HCT116 (cell line): ENCODE measurements at regions not wholly inside any gene's neighbourhood (a gene's known extent, or its start where the extent isn't known, plus 50 kb on each side); places are given as distances from the start of the nearest gene placed in this dataset.

Source experiments
- ATAC-seq: fragments of 200-7000 bp; cut with Tn5 transposase; 2 replicates; pipeline ENCODE4 v1.9.1; 2020; ENCODE audit warnings: mild to moderate bottlenecking, moderate library complexity
- BruUV-seq: library from RNA; stranded (reverse); fragments of 400-500 nt; replicated peaks from 2 replicates; lab custom pipeline; 2021; lab: Mats Ljungman, UMichigan
- CTCF ChIA-PET: fragments of 300-600 bp; sonication (Branson Sonifier 250); formaldehyde crosslinking; loops from one replicate; lab custom pipeline; 2021; ENCODE audit warnings: antibody characterized with exemption; lab: Charles Lee
- POLR2A ChIA-PET: fragments of 300-600, 350-600 bp; sonication (Branson Sonifier 250); formaldehyde crosslinking; loops from one replicate; lab custom pipeline; 2021; ENCODE audit warnings: antibody characterized with exemption; lab: Charles Lee
- RAD21 ChIA-PET, 2 experiments: fragments of 300-600 bp; sonication (Branson Sonifier 250); formaldehyde crosslinking; loops; one replicate each; lab custom pipeline; 2023; ENCODE audit warnings: low total read pairs in 2 of 2; ENCODE audit not compliant: uncharacterized antibody in 2 of 2, unreplicated experiment in 2 of 2, low non-redundant PET in 1 of 2; lab: Charles Lee
- DNase-seq: peaks from one replicate; pipeline ENCODE4 v3.0.0-alpha.2; 2010; ENCODE audit warnings: low read depth, low spot score
- H2AFZ ChIP-seq: fragments of 200-600 bp; shearing (Covaris generic), sonication (generic); 2 replicates; pipeline ENCODE4 v1.6.1; 2017; ENCODE audit warnings: low read depth, mixed run types, mixed read lengths, antibody characterized with exemption, low read length; ENCODE audit not compliant: poor library complexity, severe bottlenecking
- H3K27ac ChIP-seq: 2 replicates; pipeline ENCODE4 v1.5.1; 2012; ENCODE audit warnings: low read depth, low read length
- H3K27me3 ChIP-seq: fragments of 200-600 bp; sonication (generic); 2 replicates; pipeline ENCODE4 v1.6.1; 2016; ENCODE audit warnings: mixed run types, low read length, mixed read lengths; ENCODE audit not compliant: insufficient read depth
- H3K36me3 ChIP-seq, 2 experiments: fragments of 200-500 bp in 1 of 2; fragments of 200-600 bp in 1 of 2; sonication (Bioruptor generic) in 1 of 2; sonication (generic) in 1 of 2; 2 replicates each; pipeline versions ENCODE4 v1.5.1 to v1.6.1; 2014 to 2016; ENCODE audit warnings: low read length in 2 of 2, inconsistent platforms in 1 of 2, mixed read lengths in 1 of 2, mixed run types in 1 of 2; ENCODE audit not compliant: insufficient read depth in 2 of 2, control insufficient read depth in 1 of 2
- H3K4me1 ChIP-seq, 2 experiments: fragments of 200-600 bp in 1 of 2; sonication (generic) in 1 of 2; 2 replicates each; pipeline versions ENCODE4 v1.5.1 to v1.6.1; 2012 to 2017; ENCODE audit warnings: low read length in 2 of 2, inconsistent platforms in 1 of 2, mild to moderate bottlenecking in 1 of 2, mixed read lengths in 1 of 2, mixed run types in 1 of 2, moderate library complexity in 1 of 2; ENCODE audit not compliant: insufficient read depth in 2 of 2, control insufficient read depth in 1 of 2
- H3K4me2 ChIP-seq: fragments of 200-600 bp; sonication (generic); 2 replicates; pipeline ENCODE4 v1.6.1; 2017; ENCODE audit warnings: mixed run types, low read length, mixed read lengths
- H3K4me3 ChIP-seq, 2 experiments: fragments of 200-600 bp in 1 of 2; sonication (generic) in 1 of 2; replicated peaks in 1 of 2; 2 replicates each; pipeline ENCODE4 v1.5.1; 2011 to 2016; ENCODE audit warnings: low read length in 2 of 2, control low read depth in 1 of 2, low read depth in 1 of 2, mild to moderate bottlenecking in 1 of 2, mixed read lengths in 1 of 2, mixed run types in 1 of 2
- H3K79me2 ChIP-seq: fragments of 200-600 bp; sonication (generic); 2 replicates; pipeline ENCODE4 v1.6.1; 2017; ENCODE audit warnings: mild to moderate bottlenecking, mixed run types, low read length, moderate library complexity, mixed read lengths; ENCODE audit not compliant: insufficient read depth
- H3K9ac ChIP-seq: fragments of 200-600 bp; sonication (generic); 2 replicates; pipeline ENCODE4 v1.6.1; 2016; ENCODE audit warnings: low read length, mixed read lengths
- H3K9me2 ChIP-seq: fragments of 200-600 bp; sonication (generic), shearing (Covaris generic); 2 replicates; pipeline ENCODE4 v1.6.1; 2017; ENCODE audit warnings: mixed run types, mild to moderate bottlenecking, moderate library complexity; ENCODE audit not compliant: insufficient read depth
- H3K9me3 ChIP-seq, 2 experiments: fragments of 200-500 bp in 1 of 2; fragments of 200-600 bp in 1 of 2; sonication (Bioruptor generic) in 1 of 2; sonication (generic) in 1 of 2; 2 replicates each; pipeline ENCODE4 v1.6.1; 2014 to 2017; ENCODE audit warnings: low read length in 2 of 2, mixed read lengths in 2 of 2, inconsistent platforms in 1 of 2, low read depth in 1 of 2, mild to moderate bottlenecking in 1 of 2, mixed run types in 1 of 2, moderate library complexity in 1 of 2; ENCODE audit not compliant: control insufficient read depth in 1 of 2, insufficient read depth in 1 of 2
- H4K20me1 ChIP-seq: fragments of 200-600 bp; sonication (generic), shearing (Covaris generic); 2 replicates; pipeline ENCODE4 v1.6.1; 2017; ENCODE audit warnings: mixed run types, mild to moderate bottlenecking, moderate library complexity; ENCODE audit not compliant: insufficient read depth
- EZH2phosphoT487 ChIP-seq: fragments of 200-600 bp; IDR thresholded peaks from 2 replicates; pipeline ENCODE4 v1.6.1; 2018; ENCODE audit warnings: antibody characterized with exemption, borderline replicate concordance
- POLR2A ChIP-seq: IDR thresholded peaks from 2 replicates; pipeline ENCODE4 v1.7.0; 2011; ENCODE audit warnings: borderline replicate concordance; ENCODE audit not compliant: insufficient read depth, insufficient read length; ENCODE audit errors: extremely low read depth
- POLR2AphosphoS5 ChIP-seq: IDR thresholded peaks from 2 replicates; pipeline ENCODE4 v1.6.1; 2011; ENCODE audit warnings: mild to moderate bottlenecking, low read depth, low read length, moderate library complexity
- SIN3A ChIP-seq: IDR thresholded peaks from 2 replicates; pipeline ENCODE4 v1.6.1; 2012; ENCODE audit warnings: low read depth
- ZFX ChIP-seq: fragments of 450-650 bp; IDR thresholded peaks from 2 replicates; pipeline ENCODE4 v1.6.1; 2017
- intact Hi-C: fragments of 100-400 bp; cut with micrococcal nuclease; formaldehyde crosslinking; loops from 2 replicates; pipeline ENCODE4 v1.10.0; 2022
- TF ChIP-seq, protein P1 (sequence below): IDR thresholded peaks from 2 replicates; pipeline ENCODE4 v1.6.1; 2012; ENCODE audit warnings: low read depth
- TF ChIP-seq, protein P2 (sequence below), 3 experiments: fragments of 200-600 bp in 1 of 3; sonication (generic) in 1 of 3; IDR thresholded peaks in 2 of 3; conservative IDR thresholded peaks in 1 of 3; 2 replicates each; pipeline ENCODE4 v1.5.1; 2012 to 2017; ENCODE audit warnings: low read depth in 2 of 3, low read length in 2 of 3, antibody characterized with exemption in 1 of 3, borderline replicate concordance in 1 of 3, control low read depth in 1 of 3, mild to moderate bottlenecking in 1 of 3, mixed read lengths in 1 of 3, mixed run types in 1 of 3, moderate library complexity in 1 of 3; ENCODE audit not compliant: insufficient read depth in 1 of 3

DNA sequence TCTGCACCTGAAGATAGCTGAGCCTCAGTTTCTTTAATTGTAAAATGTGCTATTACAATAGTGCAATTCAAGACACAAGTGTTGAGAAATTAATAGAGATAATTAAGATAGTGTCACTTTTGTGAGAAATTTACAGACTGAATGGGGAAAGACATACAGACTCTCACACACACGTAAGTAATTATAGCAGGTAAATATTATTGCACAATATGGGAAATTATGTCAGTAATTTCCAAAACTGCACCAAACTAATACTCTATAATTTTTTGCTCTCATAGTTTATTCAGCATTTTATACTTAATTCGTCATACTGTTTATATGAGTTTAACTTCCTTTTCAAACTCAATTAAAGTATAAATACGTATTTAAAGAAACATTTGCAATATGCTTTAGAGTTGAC, 124.9 kb upstream of the GYPC start:
- H3K4me3 ChIP-seq: no peak overlapping the region
- ChIA-PET RAD21 (no interaction called here), POLR2A (no interaction called here), CTCF (no interaction called here)
- no peak for DNase-seq
- no peaks in the 10 kb centered on the region for H3K4me1 ChIP-seq
- no peaks in the 10 kb centered on the region for H4K20me1 ChIP-seq
- no TSS peak for BruUV-seq
- H2AFZ ChIP-seq: no peak overlapping the region
- no peaks in the 10 kb centered on the region for H3K9me3 ChIP-seq
- ATAC-seq: no peak
- H3K27ac ChIP-seq: no peak overlapping the region
- H3K79me2 ChIP-seq: no peaks in the 10 kb centered on the region
- no peak overlapping the region for H3K4me2 ChIP-seq
- H3K27me3 ChIP-seq: no peaks in the 10 kb centered on the region
- H3K9me2 ChIP-seq: no peaks in the 10 kb centered on the region
- intact Hi-C loops: no loop called here
- H3K9ac ChIP-seq: no peak overlapping the region
- H3K36me3 ChIP-seq: no peaks in the 10 kb centered on the region
- TF ChIP-seq EZH2phosphoT487 (no peak), SIN3A (no peak), POLR2AphosphoS5 (no peak), POLR2A (no peak), ZFX (no peak)
- TF ChIP-seq, protein P1, sequence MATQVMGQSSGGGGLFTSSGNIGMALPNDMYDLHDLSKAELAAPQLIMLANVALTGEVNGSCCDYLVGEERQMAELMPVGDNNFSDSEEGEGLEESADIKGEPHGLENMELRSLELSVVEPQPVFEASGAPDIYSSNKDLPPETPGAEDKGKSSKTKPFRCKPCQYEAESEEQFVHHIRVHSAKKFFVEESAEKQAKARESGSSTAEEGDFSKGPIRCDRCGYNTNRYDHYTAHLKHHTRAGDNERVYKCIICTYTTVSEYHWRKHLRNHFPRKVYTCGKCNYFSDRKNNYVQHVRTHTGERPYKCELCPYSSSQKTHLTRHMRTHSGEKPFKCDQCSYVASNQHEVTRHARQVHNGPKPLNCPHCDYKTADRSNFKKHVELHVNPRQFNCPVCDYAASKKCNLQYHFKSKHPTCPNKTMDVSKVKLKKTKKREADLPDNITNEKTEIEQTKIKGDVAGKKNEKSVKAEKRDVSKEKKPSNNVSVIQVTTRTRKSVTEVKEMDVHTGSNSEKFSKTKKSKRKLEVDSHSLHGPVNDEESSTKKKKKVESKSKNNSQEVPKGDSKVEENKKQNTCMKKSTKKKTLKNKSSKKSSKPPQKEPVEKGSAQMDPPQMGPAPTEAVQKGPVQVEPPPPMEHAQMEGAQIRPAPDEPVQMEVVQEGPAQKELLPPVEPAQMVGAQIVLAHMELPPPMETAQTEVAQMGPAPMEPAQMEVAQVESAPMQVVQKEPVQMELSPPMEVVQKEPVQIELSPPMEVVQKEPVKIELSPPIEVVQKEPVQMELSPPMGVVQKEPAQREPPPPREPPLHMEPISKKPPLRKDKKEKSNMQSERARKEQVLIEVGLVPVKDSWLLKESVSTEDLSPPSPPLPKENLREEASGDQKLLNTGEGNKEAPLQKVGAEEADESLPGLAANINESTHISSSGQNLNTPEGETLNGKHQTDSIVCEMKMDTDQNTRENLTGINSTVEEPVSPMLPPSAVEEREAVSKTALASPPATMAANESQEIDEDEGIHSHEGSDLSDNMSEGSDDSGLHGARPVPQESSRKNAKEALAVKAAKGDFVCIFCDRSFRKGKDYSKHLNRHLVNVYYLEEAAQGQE: no peak
- TF ChIP-seq, protein P2, sequence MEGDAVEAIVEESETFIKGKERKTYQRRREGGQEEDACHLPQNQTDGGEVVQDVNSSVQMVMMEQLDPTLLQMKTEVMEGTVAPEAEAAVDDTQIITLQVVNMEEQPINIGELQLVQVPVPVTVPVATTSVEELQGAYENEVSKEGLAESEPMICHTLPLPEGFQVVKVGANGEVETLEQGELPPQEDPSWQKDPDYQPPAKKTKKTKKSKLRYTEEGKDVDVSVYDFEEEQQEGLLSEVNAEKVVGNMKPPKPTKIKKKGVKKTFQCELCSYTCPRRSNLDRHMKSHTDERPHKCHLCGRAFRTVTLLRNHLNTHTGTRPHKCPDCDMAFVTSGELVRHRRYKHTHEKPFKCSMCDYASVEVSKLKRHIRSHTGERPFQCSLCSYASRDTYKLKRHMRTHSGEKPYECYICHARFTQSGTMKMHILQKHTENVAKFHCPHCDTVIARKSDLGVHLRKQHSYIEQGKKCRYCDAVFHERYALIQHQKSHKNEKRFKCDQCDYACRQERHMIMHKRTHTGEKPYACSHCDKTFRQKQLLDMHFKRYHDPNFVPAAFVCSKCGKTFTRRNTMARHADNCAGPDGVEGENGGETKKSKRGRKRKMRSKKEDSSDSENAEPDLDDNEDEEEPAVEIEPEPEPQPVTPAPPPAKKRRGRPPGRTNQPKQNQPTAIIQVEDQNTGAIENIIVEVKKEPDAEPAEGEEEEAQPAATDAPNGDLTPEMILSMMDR (IDR thresholded peaks at IDR 0.05 in 2 of 3, conservative IDR thresholded peaks at IDR 0.05 in 1 of 3; ENCODE audit: borderline replicate concordance in 1 of 3, insufficient read depth in 1 of 3, low read depth in 2 of 3, low read length in 2 of 3): no peak
